NCI-H345 treated with DMSO at 0.1 percent for 48 hours (cell line): ENCODE measurements at regions not wholly inside any gene's neighbourhood (a gene's known extent, or its start where the extent isn't known, plus 50 kb on each side); places are given as distances from the start of the nearest gene placed in this dataset.

Experiments
- DNase-seq: peaks from one replicate; lab custom pipeline; 2025; ENCODE audit not compliant: unreplicated experiment; lab: John Stamatoyannopoulos, UW

- DNase-seq = peak; percentile 29
Observed at GRCh38 chr1:29709704-29710280, 473.5 kb downstream of the PTPRU start.

GRCh38 chr1:29708796-29709703, 472.7 kb downstream of the PTPRU start:
- DNase-seq = peak; percentile 74

GRCh38 chr1:29708381-29708780, 472.1 kb downstream of the PTPRU start:
- DNase-seq = no peak

GRCh38 chr1:29707796-29708195, 471.5 kb downstream of the PTPRU start:
- DNase-seq = no peak

GRCh38 chr1:29706936-29707335, 470.6 kb downstream of the PTPRU start:
- peak; percentile 83 for DNase-seq

GRCh38 chr1:29704430-29704829, 468.1 kb downstream of the PTPRU start:
- no peak for DNase-seq

- DNase-seq = peak; percentile 30
Observed at GRCh38 chr1:29703596-29704370, 467.5 kb downstream of the PTPRU start.

- no peak for DNase-seq
Observed at GRCh38 chr1:29700491-29700890, 464.2 kb downstream of the PTPRU start.

- no peak for DNase-seq
Observed at GRCh38 chr1:29698626-29699025, 462.3 kb downstream of the PTPRU start.

- DNase-seq = no peak
Observed at GRCh38 chr1:29698033-29698432, 461.7 kb downstream of the PTPRU start.

GRCh38 chr1:29697391-29697780, 461.1 kb downstream of the PTPRU start:
- DNase-seq = no peak

GRCh38 chr1:29696656-29697390, 460.5 kb downstream of the PTPRU start:
- no peak for DNase-seq

- no peak for DNase-seq
Observed at GRCh38 chr1:29695803-29696202, 459.5 kb downstream of the PTPRU start.

GRCh38 chr1:29695036-29695435, 458.7 kb downstream of the PTPRU start:
- no peak for DNase-seq

GRCh38 chr1:29691499-29691898, 455.2 kb downstream of the PTPRU start:
- DNase-seq = no peak

GRCh38 chr1:29690156-29690555, 453.8 kb downstream of the PTPRU start:
- no peak for DNase-seq

- no peak for DNase-seq
Observed at GRCh38 chr1:29689372-29690030, 453.2 kb downstream of the PTPRU start.

GRCh38 chr1:29688471-29689365, 452.4 kb downstream of the PTPRU start:
- DNase-seq = no peak

GRCh38 chr1:29687601-29688244, 451.4 kb downstream of the PTPRU start:
- no peak for DNase-seq
